HCT116 (cell line): ENCODE measurements at regions not wholly inside any gene's neighbourhood (a gene's known extent, or its start where the extent isn't known, plus 50 kb on each side); places are given as distances from the start of the nearest gene placed in this dataset.
A peak's percentile ranks its signal among the peaks of the same experiment; 100 is the strongest.

Experiments used
- ATAC-seq: fragments of 200-7000 bp; cut with Tn5 transposase; 2 replicates; pipeline ENCODE4 v1.9.1; 2020; ENCODE audit warnings: mild to moderate bottlenecking, moderate library complexity
- BruUV-seq: library from RNA; stranded (reverse); fragments of 400-500 nt; replicated peaks from 2 replicates; lab custom pipeline; 2021; lab: Mats Ljungman, UMichigan
- CTCF ChIA-PET: fragments of 300-600 bp; sonication (Branson Sonifier 250); formaldehyde crosslinking; loops from one replicate; lab custom pipeline; 2021; ENCODE audit warnings: antibody characterized with exemption; lab: Charles Lee
- POLR2A ChIA-PET: fragments of 300-600, 350-600 bp; sonication (Branson Sonifier 250); formaldehyde crosslinking; loops from one replicate; lab custom pipeline; 2021; ENCODE audit warnings: antibody characterized with exemption; lab: Charles Lee
- RAD21 ChIA-PET, 2 experiments: fragments of 300-600 bp; sonication (Branson Sonifier 250); formaldehyde crosslinking; loops; one replicate each; lab custom pipeline; 2023; ENCODE audit warnings: low total read pairs in 2 of 2; ENCODE audit not compliant: uncharacterized antibody in 2 of 2, unreplicated experiment in 2 of 2, low non-redundant PET in 1 of 2; lab: Charles Lee
- DNase-seq: peaks from one replicate; pipeline ENCODE4 v3.0.0-alpha.2; 2010; ENCODE audit warnings: low read depth, low spot score
- H2AFZ ChIP-seq: fragments of 200-600 bp; shearing (Covaris generic), sonication (generic); 2 replicates; pipeline ENCODE4 v1.6.1; 2017; ENCODE audit warnings: low read depth, mixed run types, mixed read lengths, antibody characterized with exemption, low read length; ENCODE audit not compliant: poor library complexity, severe bottlenecking
- H3K27ac ChIP-seq: 2 replicates; pipeline ENCODE4 v1.5.1; 2012; ENCODE audit warnings: low read depth, low read length
- H3K27me3 ChIP-seq: fragments of 200-600 bp; sonication (generic); 2 replicates; pipeline ENCODE4 v1.6.1; 2016; ENCODE audit warnings: mixed run types, low read length, mixed read lengths; ENCODE audit not compliant: insufficient read depth
- H3K36me3 ChIP-seq, 2 experiments: fragments of 200-500 bp in 1 of 2; fragments of 200-600 bp in 1 of 2; sonication (Bioruptor generic) in 1 of 2; sonication (generic) in 1 of 2; 2 replicates each; pipeline versions ENCODE4 v1.5.1 to v1.6.1; 2014 to 2016; ENCODE audit warnings: low read length in 2 of 2, inconsistent platforms in 1 of 2, mixed read lengths in 1 of 2, mixed run types in 1 of 2; ENCODE audit not compliant: insufficient read depth in 2 of 2, control insufficient read depth in 1 of 2
- H3K4me1 ChIP-seq, 2 experiments: fragments of 200-600 bp in 1 of 2; sonication (generic) in 1 of 2; 2 replicates each; pipeline versions ENCODE4 v1.5.1 to v1.6.1; 2012 to 2017; ENCODE audit warnings: low read length in 2 of 2, inconsistent platforms in 1 of 2, mild to moderate bottlenecking in 1 of 2, mixed read lengths in 1 of 2, mixed run types in 1 of 2, moderate library complexity in 1 of 2; ENCODE audit not compliant: insufficient read depth in 2 of 2, control insufficient read depth in 1 of 2
- H3K4me2 ChIP-seq: fragments of 200-600 bp; sonication (generic); 2 replicates; pipeline ENCODE4 v1.6.1; 2017; ENCODE audit warnings: mixed run types, low read length, mixed read lengths
- H3K4me3 ChIP-seq, 2 experiments: fragments of 200-600 bp in 1 of 2; sonication (generic) in 1 of 2; replicated peaks in 1 of 2; 2 replicates each; pipeline ENCODE4 v1.5.1; 2011 to 2016; ENCODE audit warnings: low read length in 2 of 2, control low read depth in 1 of 2, low read depth in 1 of 2, mild to moderate bottlenecking in 1 of 2, mixed read lengths in 1 of 2, mixed run types in 1 of 2
- H3K79me2 ChIP-seq: fragments of 200-600 bp; sonication (generic); 2 replicates; pipeline ENCODE4 v1.6.1; 2017; ENCODE audit warnings: mild to moderate bottlenecking, mixed run types, low read length, moderate library complexity, mixed read lengths; ENCODE audit not compliant: insufficient read depth
- H3K9ac ChIP-seq: fragments of 200-600 bp; sonication (generic); 2 replicates; pipeline ENCODE4 v1.6.1; 2016; ENCODE audit warnings: low read length, mixed read lengths
- H3K9me2 ChIP-seq: fragments of 200-600 bp; sonication (generic), shearing (Covaris generic); 2 replicates; pipeline ENCODE4 v1.6.1; 2017; ENCODE audit warnings: mixed run types, mild to moderate bottlenecking, moderate library complexity; ENCODE audit not compliant: insufficient read depth
- H3K9me3 ChIP-seq, 2 experiments: fragments of 200-500 bp in 1 of 2; fragments of 200-600 bp in 1 of 2; sonication (Bioruptor generic) in 1 of 2; sonication (generic) in 1 of 2; 2 replicates each; pipeline ENCODE4 v1.6.1; 2014 to 2017; ENCODE audit warnings: low read length in 2 of 2, mixed read lengths in 2 of 2, inconsistent platforms in 1 of 2, low read depth in 1 of 2, mild to moderate bottlenecking in 1 of 2, mixed run types in 1 of 2, moderate library complexity in 1 of 2; ENCODE audit not compliant: control insufficient read depth in 1 of 2, insufficient read depth in 1 of 2
- H4K20me1 ChIP-seq: fragments of 200-600 bp; sonication (generic), shearing (Covaris generic); 2 replicates; pipeline ENCODE4 v1.6.1; 2017; ENCODE audit warnings: mixed run types, mild to moderate bottlenecking, moderate library complexity; ENCODE audit not compliant: insufficient read depth
- POLR2A ChIP-seq: IDR thresholded peaks from 2 replicates; pipeline ENCODE4 v1.7.0; 2011; ENCODE audit warnings: borderline replicate concordance; ENCODE audit not compliant: insufficient read depth, insufficient read length; ENCODE audit errors: extremely low read depth
- RAD21 ChIP-seq: IDR thresholded peaks from 2 replicates; pipeline ENCODE4 v1.6.1; 2012; ENCODE audit warnings: low read depth, mild to moderate bottlenecking
- SIN3A ChIP-seq: IDR thresholded peaks from 2 replicates; pipeline ENCODE4 v1.6.1; 2012; ENCODE audit warnings: low read depth
- intact Hi-C: fragments of 100-400 bp; cut with micrococcal nuclease; formaldehyde crosslinking; loops from 2 replicates; pipeline ENCODE4 v1.10.0; 2022

DNA sequence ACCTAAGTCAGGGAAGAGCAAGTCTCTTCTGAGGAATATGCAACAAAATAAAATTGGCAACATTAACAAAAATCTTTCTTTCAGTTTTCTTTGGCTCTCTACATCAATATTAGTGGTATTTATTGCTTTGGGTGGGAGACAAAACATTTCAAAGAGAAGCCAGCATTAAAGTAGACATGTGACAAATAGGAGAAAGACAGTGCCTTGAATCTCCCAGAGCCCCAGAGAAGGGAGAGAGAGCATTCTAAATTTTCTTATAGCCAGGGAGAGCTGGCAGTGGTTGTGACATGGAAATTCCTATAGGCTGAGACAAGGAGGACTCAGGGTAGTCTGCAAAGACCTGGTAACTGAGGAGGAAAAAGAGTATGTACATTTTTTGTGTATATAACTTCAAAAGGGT lies 79.4 kb upstream of the NREP start:
- no peaks in the 10 kb centered on the region for H3K79me2 ChIP-seq
- no peaks in the 10 kb centered on the region for H4K20me1 ChIP-seq
- no peaks in the 10 kb centered on the region for H3K4me1 ChIP-seq
- H3K27ac ChIP-seq, result no peak overlapping the region
- POLR2A ChIA-PET, result no interaction called here
- CTCF ChIA-PET, result no interaction called here
- intact Hi-C loops, result no loop called here
- no peaks in the 10 kb centered on the region for H3K36me3 ChIP-seq
- no peaks in the 10 kb centered on the region for H3K27me3 ChIP-seq
- no peak overlapping the region for H3K4me2 ChIP-seq
- H3K9me2 ChIP-seq, result no peaks in the 10 kb centered on the region
- no peak for TF ChIP-seq POLR2A
- H3K9ac ChIP-seq, result no peak overlapping the region
- no peak overlapping the region for H2AFZ ChIP-seq
- no peak for ATAC-seq
- H3K9me3 ChIP-seq, result no peaks in the 10 kb centered on the region
- H3K4me3 ChIP-seq, result no peak overlapping the region
- BruUV-seq, result no TSS peak
- DNase-seq, result no peak
- RAD21 ChIA-PET, result no interaction called here

DNA sequence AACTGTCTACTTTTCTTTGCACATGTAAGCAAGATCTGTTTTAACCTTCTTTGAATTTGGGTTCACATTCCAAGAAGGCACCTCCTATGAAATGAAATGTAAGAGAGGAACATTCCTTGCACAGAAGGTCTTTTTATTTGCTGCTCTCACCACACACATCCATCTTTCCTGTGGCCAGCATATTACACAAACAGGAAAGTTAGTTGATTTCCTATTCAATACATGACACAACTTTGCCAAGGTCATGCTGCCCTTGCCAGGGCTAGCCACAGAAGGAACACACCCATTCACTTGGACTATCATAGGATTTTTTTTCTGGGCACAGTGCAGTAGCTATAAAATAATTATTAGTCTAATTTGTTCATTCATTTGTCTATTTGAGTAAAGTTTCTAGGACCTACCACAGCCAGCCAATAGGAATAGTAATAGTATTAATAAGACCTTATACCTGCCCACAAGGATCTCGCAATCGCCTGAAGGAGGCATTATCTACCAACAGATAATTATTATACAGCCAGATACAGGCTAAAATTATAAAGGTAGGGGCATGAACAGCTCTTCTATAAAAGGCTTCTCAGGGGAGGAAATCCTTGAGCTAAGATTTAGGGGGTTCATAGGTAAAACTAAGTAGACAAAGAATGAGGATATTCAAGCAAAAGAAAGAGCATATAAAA lies 78.1 kb upstream of the NREP start:
- RAD21 ChIA-PET, result interaction anchor here in 1 of 2 experiments (1.0 kb wide), 1 partner anchor 304 kb away, joined by 3 read pairs; no protein-coding TSS in a partner anchor
- Histone ChIP-seq H3K27ac (no peak overlapping the region), H4K20me1 (no peaks in the 10 kb centered on the region), H3K4me1 (peaks cover 0 to 6% of the 10 kb centered on the region in 2 experiments; a peak in 2 of 4 replicates), H2AFZ (no peak overlapping the region), H3K9me3 (no peaks in the 10 kb centered on the region), H3K9me2 (no peaks in the 10 kb centered on the region), H3K9ac (no peak overlapping the region), H3K4me3 (no peak overlapping the region), H3K27me3 (no peaks in the 10 kb centered on the region), H3K79me2 (no peaks in the 10 kb centered on the region), H3K36me3 (no peaks in the 10 kb centered on the region), H3K4me2 (no peak overlapping the region)
- CTCF ChIA-PET, result no interaction called here
- TF ChIP-seq RAD21 (peak; percentile 43), SIN3A (no peak)
- POLR2A ChIA-PET, result no interaction called here
- DNase-seq, result no peak
- intact Hi-C loops, result loop anchor here (1.0 kb wide), 1 partner anchor 312 kb away; no protein-coding TSS in a partner anchor
- no peak for ATAC-seq
- no TSS peak for BruUV-seq
